HCT116 (cell line): ENCODE measurements at regions not wholly inside any gene's neighbourhood (a gene's known extent, or its start where the extent isn't known, plus 50 kb on each side); places are given as distances from the start of the nearest gene placed in this dataset.

Source experiments
- EGR1 ChIP-seq: IDR thresholded peaks from 2 replicates; pipeline ENCODE4 v1.6.1; 2012; ENCODE audit warnings: low read depth
- EZH2 ChIP-seq: fragments of 200-600 bp; sonication (generic); IDR thresholded peaks from 2 replicates; pipeline ENCODE4 v1.6.1; 2017; ENCODE audit warnings: antibody characterized with exemption, mixed run types
- MAX ChIP-seq: IDR thresholded peaks from 2 replicates; pipeline ENCODE4 v1.6.1; 2012
- POLR2A ChIP-seq: IDR thresholded peaks from 2 replicates; pipeline ENCODE4 v1.7.0; 2011; ENCODE audit warnings: borderline replicate concordance; ENCODE audit not compliant: insufficient read depth, insufficient read length; ENCODE audit errors: extremely low read depth
- POLR2AphosphoS5 ChIP-seq: IDR thresholded peaks from 2 replicates; pipeline ENCODE4 v1.6.1; 2011; ENCODE audit warnings: mild to moderate bottlenecking, low read depth, low read length, moderate library complexity
- SIN3A ChIP-seq: IDR thresholded peaks from 2 replicates; pipeline ENCODE4 v1.6.1; 2012; ENCODE audit warnings: low read depth
- SRF ChIP-seq: IDR thresholded peaks from 2 replicates; pipeline ENCODE4 v1.6.1; 2012; ENCODE audit warnings: low read depth
- TCF7L2 ChIP-seq: IDR thresholded peaks from 2 replicates; pipeline ENCODE4 v1.7.0; 2011; ENCODE audit warnings: borderline replicate concordance, inconsistent platforms; ENCODE audit not compliant: insufficient read depth, insufficient read length; ENCODE audit errors: extremely low read depth
- ZBTB33 ChIP-seq: IDR thresholded peaks from 2 replicates; pipeline ENCODE4 v1.6.1; 2011; ENCODE audit warnings: mild to moderate bottlenecking, low read length, moderate library complexity; ENCODE audit not compliant: insufficient replicate concordance; ENCODE audit errors: extremely low read depth
- ZFX ChIP-seq: fragments of 450-650 bp; IDR thresholded peaks from 2 replicates; pipeline ENCODE4 v1.6.1; 2017
- ZNF274 ChIP-seq: fragments of 200-500 bp; sonication (Bioruptor generic); IDR thresholded peaks from 2 replicates; pipeline ENCODE4 v1.6.1; 2014; ENCODE audit warnings: mild to moderate bottlenecking, low read depth, low read length, inconsistent platforms
- TF ChIP-seq, protein P1 (sequence below): IDR thresholded peaks from 2 replicates; pipeline ENCODE4 v1.6.1; 2012; ENCODE audit warnings: low read depth
- TF ChIP-seq, protein P2 (sequence below), 3 experiments: fragments of 200-600 bp in 1 of 3; sonication (generic) in 1 of 3; IDR thresholded peaks in 2 of 3; conservative IDR thresholded peaks in 1 of 3; 2 replicates each; pipeline ENCODE4 v1.5.1; 2012 to 2017; ENCODE audit warnings: low read depth in 2 of 3, low read length in 2 of 3, antibody characterized with exemption in 1 of 3, borderline replicate concordance in 1 of 3, control low read depth in 1 of 3, mild to moderate bottlenecking in 1 of 3, mixed read lengths in 1 of 3, mixed run types in 1 of 3, moderate library complexity in 1 of 3; ENCODE audit not compliant: insufficient read depth in 1 of 3

- TF ChIP-seq, protein P1, sequence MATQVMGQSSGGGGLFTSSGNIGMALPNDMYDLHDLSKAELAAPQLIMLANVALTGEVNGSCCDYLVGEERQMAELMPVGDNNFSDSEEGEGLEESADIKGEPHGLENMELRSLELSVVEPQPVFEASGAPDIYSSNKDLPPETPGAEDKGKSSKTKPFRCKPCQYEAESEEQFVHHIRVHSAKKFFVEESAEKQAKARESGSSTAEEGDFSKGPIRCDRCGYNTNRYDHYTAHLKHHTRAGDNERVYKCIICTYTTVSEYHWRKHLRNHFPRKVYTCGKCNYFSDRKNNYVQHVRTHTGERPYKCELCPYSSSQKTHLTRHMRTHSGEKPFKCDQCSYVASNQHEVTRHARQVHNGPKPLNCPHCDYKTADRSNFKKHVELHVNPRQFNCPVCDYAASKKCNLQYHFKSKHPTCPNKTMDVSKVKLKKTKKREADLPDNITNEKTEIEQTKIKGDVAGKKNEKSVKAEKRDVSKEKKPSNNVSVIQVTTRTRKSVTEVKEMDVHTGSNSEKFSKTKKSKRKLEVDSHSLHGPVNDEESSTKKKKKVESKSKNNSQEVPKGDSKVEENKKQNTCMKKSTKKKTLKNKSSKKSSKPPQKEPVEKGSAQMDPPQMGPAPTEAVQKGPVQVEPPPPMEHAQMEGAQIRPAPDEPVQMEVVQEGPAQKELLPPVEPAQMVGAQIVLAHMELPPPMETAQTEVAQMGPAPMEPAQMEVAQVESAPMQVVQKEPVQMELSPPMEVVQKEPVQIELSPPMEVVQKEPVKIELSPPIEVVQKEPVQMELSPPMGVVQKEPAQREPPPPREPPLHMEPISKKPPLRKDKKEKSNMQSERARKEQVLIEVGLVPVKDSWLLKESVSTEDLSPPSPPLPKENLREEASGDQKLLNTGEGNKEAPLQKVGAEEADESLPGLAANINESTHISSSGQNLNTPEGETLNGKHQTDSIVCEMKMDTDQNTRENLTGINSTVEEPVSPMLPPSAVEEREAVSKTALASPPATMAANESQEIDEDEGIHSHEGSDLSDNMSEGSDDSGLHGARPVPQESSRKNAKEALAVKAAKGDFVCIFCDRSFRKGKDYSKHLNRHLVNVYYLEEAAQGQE: no peak
- TF ChIP-seq SRF (no peak), EGR1 (no peak), SIN3A (no peak), ZFX (no peak), ZNF274 (no peak), TCF7L2 (no peak), MAX (no peak), POLR2A (no peak), ZBTB33 (no peak), EZH2 (no peak), POLR2AphosphoS5 (no peak)
- TF ChIP-seq, protein P2, sequence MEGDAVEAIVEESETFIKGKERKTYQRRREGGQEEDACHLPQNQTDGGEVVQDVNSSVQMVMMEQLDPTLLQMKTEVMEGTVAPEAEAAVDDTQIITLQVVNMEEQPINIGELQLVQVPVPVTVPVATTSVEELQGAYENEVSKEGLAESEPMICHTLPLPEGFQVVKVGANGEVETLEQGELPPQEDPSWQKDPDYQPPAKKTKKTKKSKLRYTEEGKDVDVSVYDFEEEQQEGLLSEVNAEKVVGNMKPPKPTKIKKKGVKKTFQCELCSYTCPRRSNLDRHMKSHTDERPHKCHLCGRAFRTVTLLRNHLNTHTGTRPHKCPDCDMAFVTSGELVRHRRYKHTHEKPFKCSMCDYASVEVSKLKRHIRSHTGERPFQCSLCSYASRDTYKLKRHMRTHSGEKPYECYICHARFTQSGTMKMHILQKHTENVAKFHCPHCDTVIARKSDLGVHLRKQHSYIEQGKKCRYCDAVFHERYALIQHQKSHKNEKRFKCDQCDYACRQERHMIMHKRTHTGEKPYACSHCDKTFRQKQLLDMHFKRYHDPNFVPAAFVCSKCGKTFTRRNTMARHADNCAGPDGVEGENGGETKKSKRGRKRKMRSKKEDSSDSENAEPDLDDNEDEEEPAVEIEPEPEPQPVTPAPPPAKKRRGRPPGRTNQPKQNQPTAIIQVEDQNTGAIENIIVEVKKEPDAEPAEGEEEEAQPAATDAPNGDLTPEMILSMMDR (IDR thresholded peaks at IDR 0.05 in 2 of 3, conservative IDR thresholded peaks at IDR 0.05 in 1 of 3; ENCODE audit: borderline replicate concordance in 1 of 3, insufficient read depth in 1 of 3, low read depth in 2 of 3, low read length in 2 of 3): no peak
These were observed 145.4 kb downstream of the RPAP3 start for GRCh38 chr12:47560415-47560814.
